GM19023 (cell line): ENCODE measurements at regions not wholly inside any gene's neighbourhood (a gene's known extent, or its start where the extent isn't known, plus 50 kb on each side); places are given as distances from the start of the nearest gene placed in this dataset.

ENCODE experiments used
- ATAC-seq: cut with Tn5 transposase; IDR thresholded peaks from one replicate; pipeline ENCODE4 v1.9.1; 2021; ENCODE audit warnings: mild to moderate bottlenecking, moderate library complexity; ENCODE audit not compliant: unreplicated experiment

DNA sequence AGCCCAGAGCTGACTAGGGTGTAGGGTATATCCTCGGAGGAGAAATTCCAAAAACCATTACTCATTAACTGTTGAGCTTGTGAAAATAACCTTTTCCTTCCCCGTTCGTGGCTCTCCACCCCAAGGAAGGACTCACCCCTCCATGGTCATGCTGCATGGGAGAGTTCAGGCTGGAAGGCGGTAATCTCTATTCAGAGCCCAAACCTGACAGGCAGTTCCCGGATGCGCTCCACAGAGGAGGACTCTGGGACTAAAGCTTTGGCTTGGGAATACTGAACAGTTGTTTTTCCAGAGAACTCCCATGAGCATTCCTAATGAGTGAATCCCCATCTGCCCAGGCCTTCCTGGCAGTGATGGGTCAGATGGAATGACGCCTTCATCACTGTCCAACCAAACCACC lies 125.4 kb downstream of the BCOR start:
- ATAC-seq = no peak

DNA sequence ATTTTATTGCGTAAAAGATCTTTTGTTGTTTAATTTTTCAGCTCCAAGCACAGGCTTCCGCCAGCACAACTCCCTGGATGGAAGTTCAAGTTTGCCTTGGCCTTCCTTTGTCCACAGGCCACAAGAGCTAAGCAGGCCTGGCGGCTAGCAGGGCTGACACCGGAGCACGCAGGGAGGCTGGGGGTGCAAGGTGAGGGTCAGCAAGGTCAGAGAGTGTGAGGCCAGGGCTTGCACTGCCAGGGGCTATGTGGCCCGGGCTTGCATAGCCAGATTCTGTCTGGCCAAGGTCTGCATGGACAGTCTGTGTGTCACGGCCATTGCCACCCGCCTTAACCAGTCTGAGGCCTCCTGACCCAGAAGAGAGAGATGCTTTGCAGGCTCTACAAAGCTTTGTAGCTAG lies 123.9 kb downstream of the BCOR start:
- no peak for ATAC-seq

DNA sequence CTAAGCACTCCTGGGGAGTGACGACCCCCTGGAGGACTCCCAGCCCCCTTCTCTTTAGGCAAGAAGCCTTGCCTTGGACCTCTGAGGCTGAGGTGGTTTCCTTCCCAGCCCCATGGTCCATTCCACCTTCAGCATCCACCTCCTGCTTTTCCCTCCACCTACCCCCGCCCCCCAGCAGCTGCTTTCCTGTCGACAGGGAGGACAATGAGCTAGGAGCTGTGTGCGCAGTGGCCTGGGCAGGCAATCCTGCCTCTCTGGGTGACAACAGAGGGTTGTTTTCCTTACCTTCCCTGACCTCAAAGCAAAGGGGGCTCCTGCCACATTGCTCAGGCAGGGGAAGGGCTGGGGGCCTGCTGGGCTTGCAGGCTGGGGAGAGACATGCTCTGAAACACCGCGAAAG lies 123.5 kb downstream of the BCOR start:
- no peak for ATAC-seq

DNA sequence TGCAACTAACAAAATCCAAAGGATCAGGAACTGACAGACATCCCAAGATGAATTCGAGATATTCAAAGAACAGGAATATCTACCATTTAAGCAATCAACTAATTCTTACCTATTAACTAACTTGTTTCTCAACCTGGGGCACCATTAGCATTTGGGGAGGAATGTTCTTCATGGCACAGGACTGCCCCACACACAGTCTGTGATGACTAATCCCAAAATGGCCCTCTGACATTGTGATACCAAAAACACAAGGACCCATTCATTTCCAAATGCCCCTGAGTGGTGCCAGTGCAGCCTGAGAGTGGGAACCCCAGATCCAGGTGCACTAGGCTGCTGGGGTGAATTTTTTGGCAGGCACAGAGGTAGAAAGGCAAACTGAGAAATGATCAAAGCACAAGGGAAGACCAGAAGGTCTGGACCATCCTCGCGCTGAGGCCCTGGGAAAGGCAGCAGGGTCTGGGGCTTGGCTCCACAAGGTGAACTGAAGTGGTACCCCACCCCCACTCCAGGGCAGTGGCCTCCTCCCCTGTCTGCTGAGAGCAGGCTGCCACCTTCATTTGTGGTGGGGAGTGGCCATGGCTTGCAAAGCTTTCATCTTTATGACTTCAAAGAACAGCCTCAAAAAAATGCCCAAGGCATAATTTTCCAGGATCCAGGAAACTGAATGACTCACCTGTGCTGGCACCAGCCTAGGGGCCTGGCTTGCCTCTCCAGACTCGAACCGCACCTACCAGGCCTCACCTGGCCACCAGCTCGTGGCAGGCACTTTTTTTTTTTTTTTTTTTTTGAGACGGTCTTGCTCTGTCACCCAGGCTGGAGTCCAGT lies 122.4 kb downstream of the BCOR start:
- ATAC-seq = no peak

DNA sequence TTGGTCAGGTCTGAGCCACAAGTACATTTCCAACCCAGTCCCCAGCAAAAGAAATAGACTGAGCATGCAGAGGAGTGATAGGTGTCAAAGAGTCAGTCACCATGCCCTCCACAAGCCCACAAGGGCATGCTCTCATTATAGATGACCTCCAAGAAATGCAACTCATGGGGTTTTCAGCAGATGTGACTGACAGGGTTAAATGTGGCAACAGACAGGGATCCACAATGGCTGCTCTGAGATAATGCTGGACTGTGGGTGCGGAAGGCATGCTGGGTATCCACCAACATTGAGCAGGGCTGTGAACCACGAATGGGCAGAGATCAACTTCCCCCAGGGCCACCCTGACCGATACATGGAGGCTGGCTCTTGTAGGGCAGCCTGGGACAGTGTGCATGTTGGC lies 115.8 kb downstream of the BCOR start:
- ATAC-seq = no peak

DNA sequence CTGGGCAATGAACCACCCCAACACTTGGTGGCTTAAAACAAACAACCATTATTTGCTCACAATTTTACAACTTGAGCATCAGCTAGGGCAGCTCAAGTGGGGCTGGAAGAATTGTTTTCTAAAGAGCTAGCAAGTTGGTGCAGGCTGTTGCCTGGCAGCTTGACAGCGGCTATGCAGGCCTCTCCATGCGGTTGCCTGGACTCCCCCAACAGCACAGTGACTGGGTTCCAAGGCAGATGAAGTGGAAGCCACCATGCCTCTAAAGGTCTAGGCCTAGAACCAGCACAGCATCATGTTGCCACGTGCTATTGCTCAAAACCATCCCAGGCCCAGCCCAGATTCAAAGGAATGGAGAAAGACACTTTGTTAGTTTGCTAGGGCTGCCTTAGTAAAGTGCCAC lies 114.8 kb downstream of the BCOR start:
- no peak for ATAC-seq

DNA sequence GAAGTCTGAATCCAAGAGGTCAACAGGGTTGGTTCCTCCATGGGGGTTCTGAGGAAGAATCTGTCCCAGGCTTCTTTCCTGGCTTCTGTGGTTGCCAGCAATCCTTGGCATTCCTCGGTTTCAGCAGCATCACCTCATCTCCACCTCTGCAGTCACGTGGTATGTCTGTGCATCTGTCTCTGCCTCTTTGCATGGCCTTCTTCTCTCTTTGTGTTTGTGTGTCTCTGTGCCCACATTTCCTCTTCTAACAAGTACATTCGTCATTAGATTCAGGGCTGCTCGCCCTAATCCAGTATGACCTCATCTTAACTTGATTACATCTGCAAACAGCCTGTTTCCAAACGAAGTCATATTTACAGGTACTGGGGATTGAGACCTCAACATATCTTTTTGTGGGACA lies 114.0 kb downstream of the BCOR start:
- no peak for ATAC-seq

DNA sequence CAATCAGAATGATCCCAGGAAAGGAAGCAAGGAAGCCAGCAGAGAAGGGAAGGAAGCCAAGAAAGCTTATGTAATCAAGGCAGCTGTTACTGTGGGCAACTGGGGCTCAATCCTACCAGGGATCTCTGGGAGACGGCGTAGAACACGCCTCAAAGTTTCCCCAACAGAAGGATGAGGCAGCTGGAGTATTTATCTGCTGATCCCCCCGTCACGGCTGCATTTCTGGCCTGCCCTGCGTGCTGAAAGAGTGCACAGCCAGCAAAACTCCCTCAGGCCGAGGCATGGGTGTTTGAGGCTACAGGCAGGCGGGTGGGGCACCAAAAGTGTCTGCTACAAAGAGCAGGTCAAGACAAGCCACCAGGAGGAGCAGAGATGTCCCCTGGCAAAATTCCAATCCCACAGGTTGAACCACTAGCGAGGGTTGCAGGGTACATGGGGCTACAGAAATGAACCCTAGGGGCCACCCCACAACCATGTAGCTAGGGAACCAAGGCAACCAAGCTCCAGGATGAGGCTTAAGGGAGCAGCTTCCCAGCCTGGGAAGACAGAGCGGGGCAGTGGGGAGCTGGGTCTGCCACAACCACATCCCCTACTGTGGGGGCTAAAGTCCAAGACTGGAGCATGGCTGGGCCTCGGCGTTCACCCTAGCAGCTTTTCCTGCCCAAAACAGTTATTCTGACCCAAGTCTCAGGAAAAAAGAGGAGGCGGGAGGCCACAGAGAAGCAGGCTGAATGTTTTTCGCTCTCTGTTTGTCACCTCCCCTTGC lies 113.4 kb downstream of the BCOR start:
- ATAC-seq = no peak

DNA sequence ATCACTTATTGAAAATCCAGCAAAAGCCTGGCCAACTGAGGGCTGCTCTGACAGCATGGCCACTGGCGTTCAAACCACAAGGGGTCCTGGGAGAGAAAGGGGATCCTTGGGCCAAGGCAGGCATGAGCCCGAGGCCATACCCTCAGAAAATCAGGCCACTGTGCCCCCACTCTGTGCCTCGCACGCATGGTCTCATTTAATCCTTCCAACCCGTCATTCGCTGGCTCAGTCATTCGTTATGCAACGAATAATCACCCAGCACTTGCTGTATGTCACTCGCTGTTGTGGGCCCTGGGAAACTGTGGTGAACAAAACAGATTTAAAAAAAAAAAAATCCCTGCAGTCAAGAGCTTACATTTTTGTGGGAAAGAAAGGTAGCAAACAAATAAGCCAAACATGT lies 112.7 kb downstream of the BCOR start:
- ATAC-seq = no peak

DNA sequence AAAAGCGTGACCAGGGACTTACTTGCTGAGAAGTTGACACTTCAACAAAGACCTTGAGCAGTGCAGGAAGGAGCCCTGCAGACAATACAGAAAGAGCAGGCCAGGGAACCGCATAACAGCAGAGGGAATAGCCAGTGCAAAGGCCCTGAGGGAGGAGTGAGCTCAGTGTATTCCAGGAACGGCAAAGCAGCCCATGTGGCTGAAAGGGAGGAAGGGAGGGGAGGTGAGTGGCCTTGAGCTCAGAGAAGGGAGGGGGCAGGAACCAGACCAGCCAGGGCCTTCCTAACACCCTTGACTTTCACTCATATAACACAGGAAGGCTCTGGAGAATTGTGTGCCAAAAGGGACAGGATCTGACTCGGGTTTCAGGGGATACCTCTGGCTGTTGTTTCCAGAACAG lies 112.2 kb downstream of the BCOR start:
- no peak for ATAC-seq

DNA sequence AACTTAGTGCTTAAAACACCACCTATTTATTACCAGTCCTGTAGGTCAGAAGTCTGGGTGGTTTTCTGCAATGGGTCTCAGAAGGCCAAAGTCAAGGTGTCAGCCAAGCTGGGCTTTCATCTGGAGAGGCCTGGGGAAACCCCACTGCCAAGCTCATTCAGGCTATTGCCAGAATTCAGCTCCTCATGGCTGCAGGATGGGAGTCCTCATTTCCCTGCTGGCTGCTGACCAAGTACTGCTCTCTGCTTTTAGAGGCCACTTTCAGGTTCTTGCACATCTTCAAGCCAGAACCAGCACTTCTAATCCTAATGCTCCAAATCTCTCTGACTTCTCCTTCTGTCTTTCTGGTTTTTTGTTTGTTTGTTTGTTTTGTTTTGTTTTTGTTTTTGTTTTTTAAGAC lies 109.3 kb downstream of the BCOR start:
- ATAC-seq = no peak

DNA sequence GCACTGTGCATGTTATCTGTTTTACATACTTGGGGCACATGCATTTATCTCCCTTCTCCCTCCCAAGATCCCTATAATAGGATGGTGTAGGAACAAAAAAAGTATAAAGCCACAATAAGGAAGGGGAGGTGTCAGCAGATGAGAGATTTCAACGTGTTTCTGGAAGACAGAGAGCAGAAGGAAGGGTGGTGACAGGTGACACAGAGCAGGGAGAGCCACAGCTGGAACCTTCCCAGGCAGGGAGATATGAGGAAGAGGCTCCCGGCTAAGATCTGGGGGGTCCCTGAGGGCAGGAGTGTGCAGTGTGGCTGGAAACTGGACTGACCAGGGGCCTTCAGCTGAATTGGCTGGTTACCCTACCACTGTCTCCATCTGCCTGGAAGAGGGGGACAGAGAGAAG lies 107.4 kb downstream of the BCOR start:
- ATAC-seq = no peak

DNA sequence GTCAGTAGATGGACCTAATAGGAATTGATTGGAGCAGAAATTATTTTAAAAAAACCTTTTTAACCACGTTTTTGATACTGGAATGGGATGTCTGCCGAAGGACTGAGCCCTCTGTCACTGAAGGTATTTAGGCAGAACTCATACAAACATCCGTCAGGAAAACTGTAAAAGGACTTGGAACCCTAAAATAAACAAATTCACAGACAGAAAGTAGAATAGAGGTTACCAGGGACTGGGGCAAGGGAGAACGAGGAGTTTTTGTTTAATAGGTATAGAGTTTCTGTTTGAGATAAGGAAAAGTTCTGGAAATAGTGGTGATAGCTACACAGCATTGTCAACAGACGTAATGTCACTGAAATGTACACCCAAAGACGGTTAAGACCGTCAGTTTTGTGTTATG lies 105.5 kb downstream of the BCOR start:
- no peak for ATAC-seq

DNA sequence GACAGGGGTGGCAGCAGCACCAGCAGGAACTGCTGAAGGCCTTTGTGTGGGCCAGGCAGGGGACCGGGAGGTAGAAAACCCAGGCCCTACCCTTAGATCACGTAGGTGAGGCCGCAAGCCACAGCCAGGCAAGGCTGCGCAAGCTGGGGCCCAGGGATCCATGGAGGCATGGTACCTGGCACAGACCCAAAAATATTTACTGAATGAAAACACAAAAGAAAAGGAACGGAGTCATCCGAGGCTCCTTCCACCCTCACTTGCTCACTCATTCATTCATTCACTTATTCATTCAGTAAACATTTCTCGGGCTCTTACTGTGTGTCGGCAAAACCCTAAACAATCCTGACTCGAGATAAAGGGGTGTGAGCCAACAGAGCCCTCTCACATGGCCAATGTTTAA lies 102.3 kb downstream of the BCOR start:
- no peak for ATAC-seq

DNA sequence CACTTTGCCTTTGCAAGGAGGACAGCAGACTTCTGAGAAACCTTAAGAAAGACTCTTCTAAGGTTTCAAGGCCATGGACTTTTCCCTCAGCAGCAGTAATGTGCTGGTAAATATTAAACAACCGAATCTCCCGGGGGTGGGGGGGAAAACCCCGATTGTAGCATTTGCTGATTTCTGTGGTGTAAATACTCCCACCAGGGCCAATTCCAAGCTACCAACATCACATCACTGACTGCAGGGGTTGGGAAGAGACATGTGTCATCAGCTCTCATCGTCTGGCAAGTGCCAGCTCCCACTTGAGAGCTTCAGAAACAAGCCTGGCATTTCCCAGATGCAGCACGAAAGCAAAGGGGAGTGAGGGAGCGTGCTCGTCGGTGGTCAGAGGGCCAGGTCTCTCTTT lies 101.2 kb downstream of the BCOR start:
- ATAC-seq = no peak

DNA sequence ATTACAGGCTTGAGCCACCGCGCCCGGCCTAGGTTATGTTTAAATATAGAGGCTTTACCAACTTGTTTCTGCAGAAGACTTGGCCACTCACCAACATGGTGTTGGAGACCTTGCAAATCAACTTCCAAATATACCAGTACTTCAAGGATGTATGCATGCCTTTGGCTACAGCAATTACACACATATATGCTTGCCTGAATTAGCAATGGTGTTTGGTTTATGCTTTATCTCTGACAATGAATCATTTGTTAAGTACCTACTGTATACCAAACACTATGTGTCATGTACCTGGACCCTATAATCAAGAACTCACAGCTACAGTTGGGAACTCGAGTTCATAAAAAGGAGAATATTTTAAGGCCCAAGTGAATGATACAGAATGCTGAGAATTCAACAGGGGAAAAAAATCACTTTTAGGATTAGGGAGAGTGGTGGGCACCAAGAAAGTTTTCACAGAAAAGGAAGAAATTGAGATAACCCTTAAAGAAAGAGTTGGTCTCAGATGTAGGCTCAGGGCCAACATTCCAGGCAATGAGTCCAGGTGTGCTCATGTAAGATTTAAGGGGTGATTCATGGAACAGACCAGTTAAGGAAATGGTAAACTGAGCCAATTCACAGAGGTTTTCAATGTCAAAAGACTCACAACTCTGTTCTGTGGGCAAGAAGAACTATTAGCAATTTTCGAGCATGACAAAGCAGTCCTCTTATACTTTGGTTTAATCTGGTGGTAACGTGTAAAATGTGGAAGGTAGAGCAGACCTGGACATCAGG lies 98.9 kb downstream of the BCOR start:
- no peak for ATAC-seq
